Activated CD4-positive, alpha-beta T cell treated with anti-CD3 and anti-CD28 coated beads for 24 hours (primary cell): ENCODE measurements at regions not wholly inside any gene's neighbourhood (a gene's known extent, or its start where the extent isn't known, plus 50 kb on each side); places are given as distances from the start of the nearest gene placed in this dataset.

ENCODE experiments used
- DNase-seq, 2 donors: peaks; one replicate each; pipeline ENCODE4 v3.0.0-alpha.2; 2020; ENCODE audit warnings: low read depth in 2 of 2

- no peak for DNase-seq
These were observed 125.0 kb upstream of the MEF2A start for GRCh38 chr15:99440551-99441443.

GRCh38 chr15:99441444-99441800, 124.4 kb upstream of the MEF2A start:
- no peak for DNase-seq

GRCh38 chr15:99441871-99442251, 123.9 kb upstream of the MEF2A start:
- no peak for DNase-seq

GRCh38 chr15:99442252-99442897, 123.4 kb upstream of the MEF2A start:
- DNase-seq: no peak

GRCh38 chr15:99443056-99443756, 122.6 kb upstream of the MEF2A start:
- no peak for DNase-seq

GRCh38 chr15:99443768-99444446, 121.9 kb upstream of the MEF2A start:
- no peak for DNase-seq

GRCh38 chr15:99445272-99445850, 120.4 kb upstream of the MEF2A start:
- DNase-seq: no peak

- no peak for DNase-seq
These were observed 119.0 kb upstream of the MEF2A start for GRCh38 chr15:99446565-99447496.

- no peak for DNase-seq
These were observed 118.0 kb upstream of the MEF2A start for GRCh38 chr15:99447497-99448371.

- no peak for DNase-seq
These were observed 116.3 kb upstream of the MEF2A start for GRCh38 chr15:99449514-99449913.

- peak in 1 of 2 donors; percentile 63 for DNase-seq
These were observed 114.9 kb upstream of the MEF2A start for GRCh38 chr15:99450896-99451358.

GRCh38 chr15:99451484-99451883, 114.3 kb upstream of the MEF2A start:
- no peak for DNase-seq

- DNase-seq: no peak
These were observed 113.8 kb upstream of the MEF2A start for GRCh38 chr15:99452010-99452409.

GRCh38 chr15:99452728-99453636, 112.8 kb upstream of the MEF2A start:
- DNase-seq: no peak

- no peak for DNase-seq
These were observed 112.2 kb upstream of the MEF2A start for GRCh38 chr15:99453637-99454030.

GRCh38 chr15:99454107-99454809, 111.5 kb upstream of the MEF2A start:
- no peak for DNase-seq

GRCh38 chr15:99454941-99455788, 110.6 kb upstream of the MEF2A start:
- DNase-seq: no peak
